ENCODE measurements at regions not wholly inside any gene's neighbourhood (a gene's known extent, or its start where the extent isn't known, plus 50 kb on each side); places are given as distances from the start of the nearest gene placed in this dataset.

GRCh38 chr12:124410354-124411175 is 115.7 kb downstream of the RFLNA start:
- no peak for DNase-seq

GRCh38 chr12:124408822-124409517 is 114.1 kb downstream of the RFLNA start:
- DNase-seq: no peak

DNA sequence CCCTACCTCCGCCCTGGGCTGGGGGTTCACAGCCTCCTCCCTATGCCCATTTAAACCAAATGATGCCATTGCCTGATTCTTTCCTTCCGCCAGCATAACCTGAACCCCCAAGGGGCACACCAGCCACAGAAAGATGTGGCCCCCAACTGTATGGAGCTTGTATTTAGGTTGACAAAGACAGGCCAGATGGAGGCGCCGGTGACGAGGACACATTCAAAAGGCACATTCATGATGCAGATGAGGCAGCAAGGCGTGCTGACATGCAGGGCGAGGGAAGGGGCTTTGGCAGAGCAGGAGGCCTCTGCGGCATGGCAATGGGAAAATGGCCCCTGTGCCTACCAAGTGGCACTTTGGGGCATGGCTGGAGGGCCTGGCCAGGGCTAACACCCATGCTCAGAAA is 112.2 kb downstream of the RFLNA start:
- DNase-seq: no peak

GRCh38 chr12:124406043-124406442 is 111.2 kb downstream of the RFLNA start:
- no peak for DNase-seq

GRCh38 chr12:124405592-124405991 is 110.7 kb downstream of the RFLNA start:
- DNase-seq: no peak

- no peak for DNase-seq
These were observed 110.3 kb downstream of the RFLNA start for GRCh38 chr12:124405151-124405550.

- no peak for DNase-seq
These were observed 109.4 kb downstream of the RFLNA start for GRCh38 chr12:124404162-124404784.

- DNase-seq: no peak
These were observed 108.4 kb downstream of the RFLNA start for GRCh38 chr12:124403273-124403672.

GRCh38 chr12:124402248-124403066 is 107.6 kb downstream of the RFLNA start:
- DNase-seq: no peak

DNA sequence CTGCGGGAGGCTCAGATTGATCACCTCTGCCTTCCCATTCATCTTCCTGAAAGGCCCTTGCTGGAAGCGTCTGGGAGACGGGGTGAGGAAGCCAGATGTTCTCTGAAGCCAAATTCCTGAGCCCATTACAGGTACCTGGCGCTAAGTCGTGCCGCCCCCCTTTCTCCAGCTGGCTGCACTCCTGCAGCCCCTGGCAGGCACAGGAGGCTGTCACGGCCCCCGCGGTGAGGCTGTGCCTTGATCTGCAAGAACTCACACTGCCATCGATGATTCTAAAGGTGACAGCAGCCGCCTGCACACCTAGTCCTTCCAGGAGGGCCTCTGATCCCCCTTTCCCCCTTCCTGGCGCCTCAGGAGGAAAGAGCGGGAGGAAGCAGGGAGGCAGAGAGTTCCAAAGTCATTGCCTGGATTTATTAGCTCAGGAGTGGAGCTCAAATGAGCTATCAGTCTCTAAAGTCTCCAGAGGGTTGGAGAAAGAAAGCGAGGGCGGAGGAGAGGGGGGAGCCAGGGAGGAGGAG is 106.9 kb downstream of the RFLNA start:
- no peak for DNase-seq

DNA sequence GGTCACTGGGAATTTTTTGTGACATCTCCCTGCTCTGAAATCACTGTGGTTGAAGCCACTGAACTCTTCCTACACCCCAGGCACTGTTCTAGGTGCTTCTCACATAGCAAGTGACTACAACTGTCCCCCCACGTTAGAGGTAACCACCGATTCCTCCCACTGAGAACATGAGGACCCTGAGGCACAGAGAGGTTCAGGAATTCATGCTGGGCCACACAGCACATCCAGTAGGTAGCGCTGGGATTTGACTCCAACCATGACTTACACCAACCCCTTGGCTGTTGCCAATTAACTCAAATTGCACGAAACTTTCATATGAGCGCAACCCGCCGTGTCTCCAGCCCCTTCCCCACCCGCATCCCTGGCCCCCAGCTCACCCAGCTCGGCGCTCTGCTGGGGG is 105.2 kb downstream of the RFLNA start:
- DNase-seq: no peak

DNA sequence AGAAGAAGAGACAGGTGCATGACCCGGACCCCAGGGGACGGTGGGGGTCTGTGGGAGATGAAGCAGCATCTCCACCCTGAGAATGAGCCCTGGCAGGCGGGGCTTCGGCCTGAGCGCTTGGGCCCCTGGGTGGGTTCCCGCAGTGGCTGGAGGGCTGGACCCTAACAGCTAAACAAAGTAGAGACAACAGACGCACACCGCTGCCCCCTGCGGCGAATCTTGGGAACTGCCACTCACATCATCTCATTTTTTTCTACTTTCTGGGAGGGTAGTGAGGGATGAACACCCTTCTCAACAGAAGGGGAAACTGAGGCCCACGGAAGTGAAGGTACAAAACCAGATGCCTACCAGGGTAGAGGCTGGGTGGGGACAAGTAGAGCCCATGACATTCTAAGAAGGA is 104.7 kb downstream of the RFLNA start:
- DNase-seq: no peak

- no peak for DNase-seq
These were observed 103.8 kb downstream of the RFLNA start for GRCh38 chr12:124398578-124399227.

DNA sequence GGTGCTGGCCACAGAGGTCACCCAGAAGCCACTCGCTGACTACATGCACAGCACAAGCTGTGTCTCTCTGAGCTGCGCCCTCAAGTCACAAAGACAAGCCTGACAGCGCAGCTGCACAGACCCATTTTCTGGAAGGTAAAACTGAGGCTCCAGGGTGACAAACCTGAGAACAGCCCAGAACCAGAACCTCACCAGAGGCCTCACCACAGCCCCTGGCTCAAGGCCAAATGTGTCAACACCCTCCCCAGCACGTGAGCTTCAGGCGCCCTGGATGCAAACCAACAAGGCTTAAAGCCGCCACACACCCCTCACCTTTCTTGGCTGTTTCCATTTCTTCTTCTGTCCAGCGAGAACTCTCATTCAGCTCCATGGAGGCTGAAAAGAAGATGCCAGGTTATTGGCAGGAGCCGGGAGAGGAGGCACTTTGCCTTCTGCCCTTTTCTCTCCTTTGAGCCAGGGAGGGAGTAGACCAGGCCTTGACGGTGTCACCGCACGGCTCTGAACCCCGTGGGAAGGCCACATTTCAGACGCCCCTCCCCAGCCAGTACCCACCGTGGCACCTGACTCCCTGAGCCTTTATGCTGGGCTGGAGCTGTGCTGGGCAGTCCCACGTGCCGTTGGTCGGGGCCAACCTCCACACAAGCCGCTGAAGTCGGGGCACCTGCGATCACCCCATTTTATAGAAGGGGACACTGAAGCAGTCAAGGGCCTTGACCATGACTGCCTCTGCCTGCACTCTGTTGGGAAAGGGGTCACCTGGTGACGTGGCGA is 103.1 kb downstream of the RFLNA start:
- DNase-seq: no peak

GRCh38 chr12:124397399-124397679 is 102.4 kb downstream of the RFLNA start:
- no peak for DNase-seq

GRCh38 chr12:124396544-124397398 is 101.9 kb downstream of the RFLNA start:
- no peak for DNase-seq

- DNase-seq: no peak
These were observed 101.1 kb downstream of the RFLNA start for GRCh38 chr12:124395986-124396385.

- no peak for DNase-seq
These were observed 100.4 kb downstream of the RFLNA start for GRCh38 chr12:124395284-124395752.

GRCh38 chr12:124394462-124395128 is 99.7 kb downstream of the RFLNA start:
- DNase-seq: no peak

DNA sequence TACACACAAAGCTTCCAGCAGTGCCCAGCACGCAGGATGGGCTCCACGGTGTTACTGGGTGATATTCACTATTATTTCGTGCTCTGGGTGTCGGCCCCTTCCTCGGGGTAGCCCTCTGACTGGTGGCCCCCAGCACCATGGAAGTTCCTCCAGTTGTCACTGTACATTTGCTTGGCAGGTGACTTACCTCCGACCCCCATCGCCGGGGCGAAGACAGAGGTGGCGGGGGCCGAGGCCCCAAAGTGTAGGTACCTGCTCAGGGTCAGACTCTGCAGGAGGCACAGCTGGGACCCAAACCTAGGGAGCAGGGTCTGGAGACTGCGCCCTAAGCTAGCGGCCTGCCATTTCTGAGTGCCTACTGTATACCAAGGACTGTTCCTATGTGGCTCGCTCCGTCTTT is 98.9 kb downstream of the RFLNA start:
- no peak for DNase-seq
